LNCAP (cell line): ENCODE measurements at regions not wholly inside any gene's neighbourhood (a gene's known extent, or its start where the extent isn't known, plus 50 kb on each side); places are given as distances from the start of the nearest gene placed in this dataset.

Experiments used
- CTCF ChIP-seq: fragments of 450-650 bp; IDR thresholded peaks from 2 replicates; pipeline ENCODE4 v1.5.1; 2017; ENCODE audit warnings: mild to moderate bottlenecking

GRCh38 chr5:143691287-143691944 is 120.5 kb upstream of the HMHB1 start:
- no peak for TF ChIP-seq CTCF

- no peak for TF ChIP-seq CTCF
Measured at GRCh38 chr5:143687604-143688003, 124.4 kb upstream of the HMHB1 start.

GRCh38 chr5:143685246-143685815 is 126.6 kb upstream of the HMHB1 start:
- no peak for TF ChIP-seq CTCF

- TF ChIP-seq CTCF = no peak
Measured at GRCh38 chr5:143683459-143683858, 128.5 kb upstream of the HMHB1 start.

- no peak for TF ChIP-seq CTCF
Measured at GRCh38 chr5:143682929-143683386, 129.0 kb upstream of the HMHB1 start.

- no peak for TF ChIP-seq CTCF
Measured at GRCh38 chr5:143682246-143682905, 129.6 kb upstream of the HMHB1 start.

GRCh38 chr5:143680672-143681259 is 131.2 kb upstream of the HMHB1 start:
- TF ChIP-seq CTCF = no peak
